NB4 (cell line): ENCODE measurements at regions not wholly inside any gene's neighbourhood (a gene's known extent, or its start where the extent isn't known, plus 50 kb on each side); places are given as distances from the start of the nearest gene placed in this dataset.

ENCODE experiments used
- CTCF ChIP-seq: IDR thresholded peaks from one replicate; pipeline ENCODE4 v1.5.1; 2012; ENCODE audit warnings: low read depth, low read length
- POLR2A ChIP-seq: IDR thresholded peaks from 2 replicates; pipeline ENCODE4 v1.6.1; 2011; ENCODE audit warnings: mild to moderate bottlenecking; ENCODE audit not compliant: insufficient read length; ENCODE audit errors: extremely low read depth

- TF ChIP-seq CTCF (no peak), POLR2A (no peak)
Observed at GRCh38 chr16:79902351-79902750, 301.8 kb upstream of the MAF start.
